ENCODE measurements at regions not wholly inside any gene's neighbourhood (a gene's known extent, or its start where the extent isn't known, plus 50 kb on each side); places are given as distances from the start of the nearest gene placed in this dataset.

DNA sequence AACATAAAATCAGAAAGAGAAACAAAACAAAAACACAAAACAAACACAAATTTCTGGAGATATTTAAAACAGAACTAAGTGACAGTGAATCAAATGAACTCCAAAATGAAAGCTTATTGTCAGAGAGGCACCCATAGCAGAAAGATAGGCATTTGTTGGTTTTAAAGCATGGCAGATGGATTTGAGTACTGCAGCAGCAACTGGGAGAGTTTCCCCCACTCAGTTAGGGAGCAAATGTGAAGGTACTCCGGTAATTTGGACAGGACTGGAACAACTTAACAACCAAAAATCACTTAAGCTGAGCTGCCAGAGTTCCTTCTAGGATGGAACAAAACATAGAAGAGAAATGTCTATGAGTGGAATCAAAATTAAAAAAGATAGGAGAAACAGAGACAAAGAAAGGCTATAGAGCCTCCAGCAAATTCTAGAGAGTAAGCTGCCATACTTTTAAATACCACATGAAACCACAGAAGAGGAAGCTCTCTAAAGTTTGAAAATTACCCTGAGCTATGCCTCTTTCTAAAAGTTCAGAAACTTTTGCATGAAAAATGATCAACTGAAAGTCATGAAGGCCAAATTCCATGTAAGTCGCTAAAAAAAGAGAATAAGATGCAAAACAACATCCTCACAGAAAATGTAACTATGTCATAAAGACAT is 1248.3 kb upstream of the USP15 start:
- DNase-seq (ENCODE audit: low spot score), result no peak
- no peak for TF ChIP-seq CTCF (IDR thresholded peaks at IDR 0.05; ENCODE audit: extremely low read depth, insufficient read depth, missing control alignments)
- in situ Hi-C loops (cut with MboI; ENCODE audit: low pct_unique_long_range_greater_than_20kb, low sequenced_read_pairs, unreplicated experiment), result no loop called here

DNA sequence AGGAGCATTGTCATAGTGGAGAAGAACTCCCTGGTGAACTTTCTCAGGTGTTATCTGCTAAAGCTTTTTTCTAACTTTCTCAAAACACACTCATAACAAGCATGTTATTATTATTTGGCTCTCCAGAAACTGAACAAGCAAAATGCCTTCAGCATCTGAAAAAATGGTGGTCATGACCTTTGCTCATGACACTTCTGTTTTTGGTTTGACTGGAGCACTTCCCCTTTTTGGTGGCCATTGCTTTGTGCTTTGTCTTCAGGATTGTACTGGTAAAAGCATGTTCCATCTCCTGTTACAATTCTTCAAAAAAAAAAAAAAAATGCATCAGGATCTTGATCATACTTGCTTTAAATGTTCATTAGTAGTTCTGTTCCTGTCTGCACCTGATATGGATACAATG is 1241.6 kb upstream of the USP15 start:
- in situ Hi-C loops (cut with MboI; ENCODE audit: low pct_unique_long_range_greater_than_20kb, low sequenced_read_pairs, unreplicated experiment), result no loop called here
- DNase-seq (ENCODE audit: low spot score), result peak; percentile 7
- TF ChIP-seq CTCF (IDR thresholded peaks at IDR 0.05; ENCODE audit: extremely low read depth, insufficient read depth, missing control alignments), result no peak

GRCh38 chr12:61023231-61023630 is 1237.0 kb upstream of the USP15 start:
- TF ChIP-seq CTCF (IDR thresholded peaks at IDR 0.05; ENCODE audit: extremely low read depth, insufficient read depth, missing control alignments), result no peak
- in situ Hi-C loops (cut with MboI; ENCODE audit: low pct_unique_long_range_greater_than_20kb, low sequenced_read_pairs, unreplicated experiment), result no loop called here
- no peak for DNase-seq (ENCODE audit: low spot score)

- DNase-seq (ENCODE audit: low spot score), result no peak
- no peak for TF ChIP-seq CTCF (IDR thresholded peaks at IDR 0.05; ENCODE audit: extremely low read depth, insufficient read depth, missing control alignments)
- in situ Hi-C loops (cut with MboI; ENCODE audit: low pct_unique_long_range_greater_than_20kb, low sequenced_read_pairs, unreplicated experiment), result no loop called here
Measured at GRCh38 chr12:61029516-61029915, 1230.7 kb upstream of the USP15 start.

DNA sequence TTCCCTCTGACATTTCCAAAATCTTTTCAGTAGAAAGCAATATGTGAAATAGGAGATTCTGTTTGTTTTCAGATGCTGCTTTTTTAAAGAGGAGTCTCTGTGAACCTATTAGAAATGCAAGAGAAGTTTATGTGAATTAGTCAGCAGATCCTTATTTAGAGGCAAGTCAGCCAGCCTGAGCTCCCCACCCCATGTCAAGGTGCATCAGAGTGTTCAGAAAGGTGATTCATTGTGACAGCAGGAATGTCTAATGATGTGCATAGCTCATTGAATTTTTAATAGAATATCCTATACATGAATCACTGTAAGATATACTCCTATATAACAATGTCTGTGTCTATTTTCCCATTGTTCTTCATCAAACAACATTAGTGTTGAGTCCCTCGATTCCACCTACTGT is 1222.4 kb upstream of the USP15 start:
- in situ Hi-C loops (cut with MboI; ENCODE audit: low pct_unique_long_range_greater_than_20kb, low sequenced_read_pairs, unreplicated experiment), result no loop called here
- DNase-seq (ENCODE audit: low spot score), result no peak
- TF ChIP-seq CTCF (IDR thresholded peaks at IDR 0.05; ENCODE audit: extremely low read depth, insufficient read depth, missing control alignments), result no peak

DNA sequence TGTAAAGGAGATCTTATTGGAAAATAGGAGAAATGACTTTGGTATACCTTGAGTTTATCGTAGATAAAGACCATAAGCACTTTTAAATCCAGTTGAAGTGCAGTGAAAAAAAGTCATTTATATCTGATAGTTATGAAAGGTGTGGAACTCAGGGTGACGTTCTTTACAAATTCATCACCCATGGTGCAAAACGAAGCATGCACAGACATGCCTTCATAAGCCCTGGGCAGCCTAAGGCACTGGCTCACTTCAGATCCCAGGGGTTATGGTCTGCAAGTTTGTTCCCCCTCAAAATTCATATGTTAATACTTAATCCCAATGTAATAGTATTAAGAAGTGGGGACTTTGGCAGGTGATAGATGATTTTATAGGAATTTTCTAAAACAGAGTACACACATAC is 1216.4 kb upstream of the USP15 start:
- no peak for DNase-seq (ENCODE audit: low spot score)
- no peak for TF ChIP-seq CTCF (IDR thresholded peaks at IDR 0.05; ENCODE audit: extremely low read depth, insufficient read depth, missing control alignments)
- in situ Hi-C loops (cut with MboI; ENCODE audit: low pct_unique_long_range_greater_than_20kb, low sequenced_read_pairs, unreplicated experiment), result no loop called here
